Coronary artery (tissue), 2 donors: ENCODE measurements at regions not wholly inside any gene's neighbourhood (a gene's known extent, or its start where the extent isn't known, plus 50 kb on each side); places are given as distances from the start of the nearest gene placed in this dataset.

Source experiments
- DNase-seq: peaks from one replicate; pipeline ENCODE4 v3.0.0-alpha.2; 2017; ENCODE audit warnings: low spot score
- H3K27ac ChIP-seq, 2 donors: fragments of 200-600 bp; sonication (generic); one replicate each; pipeline ENCODE4 v1.5.1; 2016 to 2019
- H3K4me3 ChIP-seq: fragments of 200-600 bp; sonication (generic); 2 replicates; pipeline ENCODE4 v1.5.1; 2016; ENCODE audit warnings: mild to moderate bottlenecking, moderate library complexity
- CTCF ChIP-seq: fragments of 200-600 bp; sonication (generic); IDR thresholded peaks from one replicate; pipeline ENCODE4 v1.5.1; 2019; ENCODE audit warnings: antibody characterized with exemption

- Histone ChIP-seq H3K27ac (no peak overlapping the region), H3K4me3 (no peak overlapping the region)
- no peak for DNase-seq
- no peak for TF ChIP-seq CTCF
Observed at GRCh38 chr16:7167626-7168025, 165.0 kb upstream of the RBFOX1 start.

DNA sequence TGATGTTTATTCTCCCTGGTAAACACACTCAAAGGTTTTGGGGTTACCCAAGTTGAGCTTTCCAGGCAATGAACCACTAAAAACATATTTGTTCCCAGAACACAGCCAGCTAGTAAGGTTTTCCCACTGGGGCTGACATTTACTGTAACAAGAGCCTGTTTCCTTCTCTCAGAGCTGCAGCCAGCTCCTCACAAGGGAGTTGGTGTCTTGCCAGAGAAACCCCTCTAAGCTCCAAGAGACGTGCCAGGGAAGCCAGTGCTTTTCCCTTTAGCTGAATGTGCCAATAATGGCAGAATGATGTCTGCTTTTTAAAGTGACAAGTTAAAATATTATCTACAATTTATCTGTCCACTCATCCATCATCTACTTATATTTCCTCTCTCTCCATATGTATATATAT lies 170.8 kb upstream of the RBFOX1 start:
- DNase-seq, result no peak
- Histone ChIP-seq H3K27ac (no peak overlapping the region), H3K4me3 (no peak overlapping the region)
- no peak for TF ChIP-seq CTCF

GRCh38 chr16:7160093-7160492 lies 172.6 kb upstream of the RBFOX1 start:
- no peak for TF ChIP-seq CTCF
- Histone ChIP-seq H3K27ac (no peak overlapping the region), H3K4me3 (no peak overlapping the region)
- DNase-seq, result no peak

DNA sequence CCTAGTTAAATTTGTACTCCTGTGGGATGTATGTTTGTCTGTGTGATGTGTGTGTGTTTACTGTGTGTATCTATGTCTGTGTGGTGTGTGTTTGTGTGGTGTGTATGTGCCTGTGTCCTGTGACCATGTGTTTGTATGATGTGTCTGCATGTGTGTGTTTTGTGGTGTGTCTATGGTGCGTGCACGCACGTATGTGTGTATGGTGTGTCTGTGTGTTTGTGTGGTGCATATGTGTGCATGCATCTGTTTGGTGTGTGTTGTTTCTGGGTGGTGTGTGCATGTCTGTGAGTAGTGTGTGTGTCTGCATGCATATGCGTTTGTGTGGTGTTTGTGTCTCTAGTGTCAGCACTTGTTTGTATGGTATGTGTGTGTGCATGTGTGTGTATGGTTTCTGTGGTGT lies 174.2 kb upstream of the RBFOX1 start:
- Histone ChIP-seq H3K4me3 (no peak overlapping the region), H3K27ac (no peak overlapping the region)
- no peak for DNase-seq
- TF ChIP-seq CTCF, result no peak

DNA sequence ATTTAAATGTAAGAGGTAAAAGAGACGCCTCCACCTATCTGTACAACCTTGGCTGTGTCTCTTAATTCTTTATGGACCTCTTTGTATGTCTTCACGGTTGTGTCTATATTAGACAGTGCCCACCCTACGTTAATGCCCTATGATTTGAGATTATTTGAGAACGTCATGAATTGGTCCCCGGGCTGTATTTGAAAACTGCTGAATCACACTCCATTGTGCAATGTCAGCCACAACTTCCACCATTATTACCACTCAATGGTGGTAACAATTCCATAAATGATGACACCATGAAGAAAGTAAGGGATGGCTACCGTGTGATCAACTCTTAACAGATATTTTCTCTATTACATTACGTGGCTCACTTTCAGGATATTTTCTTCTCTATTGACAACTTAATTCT lies 182.4 kb upstream of the RBFOX1 start:
- no peak for TF ChIP-seq CTCF
- Histone ChIP-seq H3K4me3 (no peak overlapping the region), H3K27ac (no peak overlapping the region)
- no peak for DNase-seq

GRCh38 chr16:7148606-7149005 lies 184.0 kb upstream of the RBFOX1 start:
- Histone ChIP-seq H3K4me3 (no peak overlapping the region), H3K27ac (no peak overlapping the region)
- no peak for TF ChIP-seq CTCF
- no peak for DNase-seq

DNA sequence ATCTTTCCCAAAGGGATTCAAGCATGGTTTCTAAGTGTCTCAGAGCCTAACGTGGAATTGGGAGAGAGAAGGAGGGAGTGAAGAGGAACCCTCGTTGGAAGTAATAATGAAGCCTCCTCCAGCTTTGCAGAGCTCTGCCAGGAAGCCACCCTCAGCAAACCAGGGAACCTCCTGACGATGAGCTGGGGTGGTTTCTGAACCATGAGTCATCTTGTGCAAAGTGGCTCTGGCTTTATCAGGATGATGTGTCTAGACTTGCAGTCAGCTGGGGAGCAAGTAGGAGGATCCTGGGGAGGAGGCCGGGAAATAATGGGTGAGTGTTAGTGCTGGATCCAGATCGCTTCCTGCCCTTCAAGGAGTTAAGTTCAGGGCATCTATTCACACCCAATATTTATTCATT lies 191.7 kb upstream of the RBFOX1 start:
- H3K4me3 ChIP-seq, result no peak overlapping the region
- no peak for DNase-seq
- TF ChIP-seq CTCF, result no peak
- H3K27ac ChIP-seq, result no peak overlapping the region
